ENCODE measurements at regions not wholly inside any gene's neighbourhood (a gene's known extent, or its start where the extent isn't known, plus 50 kb on each side); places are given as distances from the start of the nearest gene placed in this dataset.

DNA sequence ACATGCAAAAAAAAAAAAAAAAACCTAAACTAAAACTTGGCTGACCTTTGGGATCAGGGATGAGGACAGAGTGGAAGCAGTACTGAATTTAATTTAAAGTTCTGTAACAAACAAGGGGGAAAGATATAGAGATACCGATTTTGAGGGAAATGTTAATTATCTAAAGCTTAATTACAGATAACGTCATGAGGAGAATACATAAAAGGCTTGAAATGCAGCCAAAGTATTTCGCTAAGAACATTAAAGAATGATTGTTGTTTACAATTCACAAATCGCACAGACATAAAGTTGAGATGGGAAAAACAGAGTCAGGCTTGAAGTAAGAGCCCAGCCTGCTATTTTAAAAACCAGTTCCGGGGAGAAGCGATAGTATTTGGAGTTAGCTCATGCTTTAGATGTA, 208.0 kb upstream of the SASH1 start:
- ChIA-PET POLR2A (no interaction called here), CTCF (interaction anchor here (1.0 kb wide), 1 partner anchor 12 kb away, joined by 3 read pairs; no protein-coding TSS in a partner anchor)
- no peak overlapping the region for H3K27ac ChIP-seq (ENCODE audit: low read depth in 1 of 2, low read length in 2 of 2)
- H3K4me3 ChIP-seq (ENCODE audit: low read length): no peak overlapping the region
- Mint-ChIP-seq H3K4me3 (no peak overlapping the region), H3K9me3 (no peaks in the 10 kb centered on the region), H3K27me3 (peaks cover 22% of the 10 kb centered on the region), H3K27ac (no peak overlapping the region), H3K36me3 (ENCODE audit: low read depth) (no peaks in the 10 kb centered on the region), H3K4me1 (ENCODE audit: low read depth) (peaks cover 16% of the 10 kb centered on the region)
- H3K4me1 ChIP-seq (ENCODE audit: insufficient read depth, low read length): no peaks in the 10 kb centered on the region
- H3K9me3 ChIP-seq (ENCODE audit: control insufficient read depth in 1 of 2, insufficient read depth in 1 of 2, low read length in 2 of 2): peaks cover 0 to 5% of the 10 kb centered on the region in 2 experiments
- intact Hi-C loops (cut with DNase I, micrococcal nuclease): no loop called here
- H3K36me3 ChIP-seq (ENCODE audit: insufficient read depth, low read length): no peaks in the 10 kb centered on the region
- no peak for ATAC-seq (ENCODE audit: poor library complexity)
- no peak for DNase-seq
- TF ChIP-seq CTCF (IDR thresholded peaks at IDR 0.05): no peak
- peaks cover 4% of the 10 kb centered on the region in 2 experiments for H3K27me3 ChIP-seq (ENCODE audit: control insufficient read depth in 1 of 2, insufficient read depth in 2 of 2, low read length in 2 of 2)

DNA sequence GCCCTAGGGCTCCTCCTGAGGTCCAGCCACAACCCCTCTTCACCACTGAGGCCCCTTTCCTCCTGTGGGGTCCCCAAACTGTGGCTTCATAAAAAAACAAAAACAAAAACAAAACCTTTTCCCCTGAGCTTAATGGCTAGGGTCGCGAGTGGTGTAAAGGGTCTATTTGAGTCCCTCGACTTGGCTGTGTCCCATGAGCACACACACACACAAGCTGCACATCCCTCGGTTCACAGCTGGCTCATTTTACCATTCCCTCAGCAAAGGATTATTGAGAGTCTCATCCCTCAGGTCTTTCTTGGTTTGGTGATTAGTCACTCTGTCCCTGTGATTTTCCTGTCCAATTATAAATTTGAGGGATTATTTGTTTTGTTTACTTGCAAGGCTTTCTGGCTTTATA, 206.1 kb upstream of the SASH1 start:
- Mint-ChIP-seq H3K27ac (no peak overlapping the region), H3K27me3 (peaks cover 13% of the 10 kb centered on the region), H3K9me3 (no peaks in the 10 kb centered on the region), H3K4me3 (no peak overlapping the region), H3K4me1 (ENCODE audit: low read depth) (peaks cover 16% of the 10 kb centered on the region), H3K36me3 (ENCODE audit: low read depth) (no peaks in the 10 kb centered on the region)
- no peak for TF ChIP-seq CTCF (IDR thresholded peaks at IDR 0.05)
- Histone ChIP-seq H3K27ac (ENCODE audit: low read depth in 1 of 2, low read length in 2 of 2) (no peak overlapping the region), H3K4me1 (ENCODE audit: insufficient read depth, low read length) (no peaks in the 10 kb centered on the region), H3K27me3 (ENCODE audit: control insufficient read depth in 1 of 2, insufficient read depth in 2 of 2, low read length in 2 of 2) (peaks cover 0 to 4% of the 10 kb centered on the region in 2 experiments), H3K36me3 (ENCODE audit: insufficient read depth, low read length) (no peaks in the 10 kb centered on the region), H3K4me3 (ENCODE audit: low read length) (no peak overlapping the region), H3K9me3 (ENCODE audit: control insufficient read depth in 1 of 2, insufficient read depth in 1 of 2, low read length in 2 of 2) (peaks cover 0 to 5% of the 10 kb centered on the region in 2 experiments)
- no peak for ATAC-seq (ENCODE audit: poor library complexity)
- no peak for DNase-seq
- CTCF ChIA-PET: no interaction called here
- POLR2A ChIA-PET: no interaction called here
- intact Hi-C loops (cut with DNase I, micrococcal nuclease): no loop called here

DNA sequence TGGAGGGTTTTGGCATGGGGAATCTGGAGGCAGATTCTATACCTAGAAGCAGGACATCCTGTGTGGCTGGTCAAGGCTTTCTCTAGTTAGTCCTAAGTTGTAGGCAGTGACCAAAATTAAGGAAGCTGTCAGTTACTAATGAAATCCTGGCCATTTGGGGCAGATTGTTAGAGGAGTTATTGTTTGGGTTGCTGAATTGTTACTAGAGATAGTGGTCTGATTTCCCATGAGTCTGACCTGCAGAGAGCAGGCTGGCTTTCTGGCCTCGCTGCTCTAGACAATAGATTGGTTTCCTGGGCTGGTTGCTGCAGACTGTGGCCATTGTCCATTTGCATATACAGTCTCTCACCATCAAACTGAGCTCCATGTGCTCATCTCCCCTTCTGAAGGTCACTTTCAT, 205.0 kb upstream of the SASH1 start:
- DNase-seq (no peak), ATAC-seq (ENCODE audit: poor library complexity) (no peak)
- ChIA-PET POLR2A (no interaction called here), CTCF (no interaction called here)
- TF ChIP-seq CTCF (IDR thresholded peaks at IDR 0.05): no peak
- H3K4me1 Mint-ChIP-seq (ENCODE audit: low read depth): peaks cover 16% of the 10 kb centered on the region
- H3K27ac ChIP-seq (ENCODE audit: low read depth in 1 of 2, low read length in 2 of 2): no peak overlapping the region
- H3K36me3 ChIP-seq (ENCODE audit: insufficient read depth, low read length): no peaks in the 10 kb centered on the region
- H3K4me1 ChIP-seq (ENCODE audit: insufficient read depth, low read length): no peaks in the 10 kb centered on the region
- H3K9me3 Mint-ChIP-seq: no peaks in the 10 kb centered on the region
- H3K4me3 Mint-ChIP-seq: no peak overlapping the region
- H3K36me3 Mint-ChIP-seq (ENCODE audit: low read depth): no peaks in the 10 kb centered on the region
- peaks cover 0 to 5% of the 10 kb centered on the region in 2 experiments for H3K9me3 ChIP-seq (ENCODE audit: control insufficient read depth in 1 of 2, insufficient read depth in 1 of 2, low read length in 2 of 2)
- H3K27me3 ChIP-seq (ENCODE audit: control insufficient read depth in 1 of 2, insufficient read depth in 2 of 2, low read length in 2 of 2): peaks cover 0 to 4% of the 10 kb centered on the region in 2 experiments
- no peak overlapping the region for H3K4me3 ChIP-seq (ENCODE audit: low read length)
- H3K27ac Mint-ChIP-seq: no peak overlapping the region
- peaks cover 9% of the 10 kb centered on the region for H3K27me3 Mint-ChIP-seq
- intact Hi-C loops (cut with DNase I, micrococcal nuclease): no loop called here

Data from CD4-positive, alpha-beta T cell (primary cell).